ENCODE measurements at regions not wholly inside any gene's neighbourhood (a gene's known extent, or its start where the extent isn't known, plus 50 kb on each side); places are given as distances from the start of the nearest gene placed in this dataset.

GRCh38 chr2:147600646-147601045, 244.2 kb upstream of the ACVR2A start:
- ATAC-seq (no peak), DNase-seq (ENCODE audit: low read depth, low spot score) (no peak)
- intact Hi-C loops (cut with micrococcal nuclease), result no loop called here
- no peak overlapping the region for H3K9ac ChIP-seq (ENCODE audit: low read length)
- ChIA-PET CTCF (no interaction called here), POLR2A (no interaction called here), RAD21 (ENCODE audit: low non-redundant PET in 1 of 2, low total read pairs in 2 of 2, uncharacterized antibody in 2 of 2, unreplicated experiment in 2 of 2) (no interaction called here)
- no peak overlapping the region for H3K27ac ChIP-seq (ENCODE audit: low read depth, low read length)
- no peaks in the 10 kb centered on the region for H4K20me1 ChIP-seq (ENCODE audit: insufficient read depth)
- BruUV-seq (replicated peaks), result no TSS peak
- no peaks in the 10 kb centered on the region for H3K4me1 ChIP-seq (ENCODE audit: control insufficient read depth in 1 of 2, insufficient read depth in 2 of 2, low read length in 2 of 2)
- no peaks in the 10 kb centered on the region for H3K79me2 ChIP-seq (ENCODE audit: insufficient read depth, low read length)
- no peaks in the 10 kb centered on the region for H3K9me3 ChIP-seq (ENCODE audit: control insufficient read depth in 1 of 2, insufficient read depth in 1 of 2, low read depth in 1 of 2, low read length in 2 of 2)
- no peaks in the 10 kb centered on the region for H3K27me3 ChIP-seq (ENCODE audit: insufficient read depth, low read length)
- no peak for TF ChIP-seq REST (IDR thresholded peaks at IDR 0.05; ENCODE audit: low read depth)
- no peak for TF ChIP-seq SP1 (IDR thresholded peaks at IDR 0.05; ENCODE audit: low read depth)
- no peak for TF ChIP-seq CEBPB (IDR thresholded peaks at IDR 0.05; ENCODE audit: low read depth)
- no peak overlapping the region for H3K4me2 ChIP-seq (ENCODE audit: low read length)
- H3K4me3 ChIP-seq (replicated peaks in 1 of 2; ENCODE audit: low read depth in 1 of 2, low read length in 2 of 2), result no peak overlapping the region
- H3K9me2 ChIP-seq (ENCODE audit: insufficient read depth), result no peaks in the 10 kb centered on the region
- H2AFZ ChIP-seq (ENCODE audit: low read depth, low read length, poor library complexity, severe bottlenecking), result no peak overlapping the region
- no peaks in the 10 kb centered on the region for H3K36me3 ChIP-seq (ENCODE audit: control insufficient read depth in 1 of 2, insufficient read depth in 2 of 2, low read length in 2 of 2)

GRCh38 chr2:147600223-147600622, 244.6 kb upstream of the ACVR2A start:
- no peak overlapping the region for H3K4me3 ChIP-seq (replicated peaks in 1 of 2; ENCODE audit: low read depth in 1 of 2, low read length in 2 of 2)
- no peaks in the 10 kb centered on the region for H3K27me3 ChIP-seq (ENCODE audit: insufficient read depth, low read length)
- CTCF ChIA-PET, result no interaction called here
- H3K4me1 ChIP-seq (ENCODE audit: control insufficient read depth in 1 of 2, insufficient read depth in 2 of 2, low read length in 2 of 2), result no peaks in the 10 kb centered on the region
- no peaks in the 10 kb centered on the region for H3K9me2 ChIP-seq (ENCODE audit: insufficient read depth)
- H3K9ac ChIP-seq (ENCODE audit: low read length), result no peak overlapping the region
- POLR2A ChIA-PET, result no interaction called here
- DNase-seq (ENCODE audit: low read depth, low spot score) (no peak), ATAC-seq (no peak)
- no peaks in the 10 kb centered on the region for H3K36me3 ChIP-seq (ENCODE audit: control insufficient read depth in 1 of 2, insufficient read depth in 2 of 2, low read length in 2 of 2)
- BruUV-seq (replicated peaks), result no TSS peak
- H2AFZ ChIP-seq (ENCODE audit: low read depth, low read length, poor library complexity, severe bottlenecking), result no peak overlapping the region
- H3K9me3 ChIP-seq (ENCODE audit: control insufficient read depth in 1 of 2, insufficient read depth in 1 of 2, low read depth in 1 of 2, low read length in 2 of 2), result no peaks in the 10 kb centered on the region
- H3K4me2 ChIP-seq (ENCODE audit: low read length), result no peak overlapping the region
- H4K20me1 ChIP-seq (ENCODE audit: insufficient read depth), result no peaks in the 10 kb centered on the region
- H3K27ac ChIP-seq (ENCODE audit: low read depth, low read length), result no peak overlapping the region
- intact Hi-C loops (cut with micrococcal nuclease), result no loop called here
- no peaks in the 10 kb centered on the region for H3K79me2 ChIP-seq (ENCODE audit: insufficient read depth, low read length)
- RAD21 ChIA-PET (ENCODE audit: low non-redundant PET in 1 of 2, low total read pairs in 2 of 2, uncharacterized antibody in 2 of 2, unreplicated experiment in 2 of 2), result no interaction called here
- TF ChIP-seq ELF1 (IDR thresholded peaks at IDR 0.05; ENCODE audit: borderline replicate concordance, low read depth) (no peak), CEBPB (IDR thresholded peaks at IDR 0.05; ENCODE audit: low read depth) (no peak), EGR1 (IDR thresholded peaks at IDR 0.05; ENCODE audit: low read depth) (no peak), CBX3 (IDR thresholded peaks at IDR 0.05; ENCODE audit: low read depth) (no peak), SRF (IDR thresholded peaks at IDR 0.05; ENCODE audit: low read depth) (no peak), CTCF (IDR thresholded peaks at IDR 0.05 in 2 of 3, conservative IDR thresholded peaks at IDR 0.05 in 1 of 3; ENCODE audit: borderline replicate concordance in 1 of 3, insufficient read depth in 1 of 3, low read depth in 2 of 3, low read length in 2 of 3) (no peak), ATF3 (IDR thresholded peaks at IDR 0.05) (no peak), EZH2phosphoT487 (IDR thresholded peaks at IDR 0.05; ENCODE audit: borderline replicate concordance) (no peak), REST (IDR thresholded peaks at IDR 0.05; ENCODE audit: low read depth) (no peak), RAD21 (IDR thresholded peaks at IDR 0.05; ENCODE audit: low read depth) (no peak), ZFX (IDR thresholded peaks at IDR 0.05) (no peak), POLR2A (IDR thresholded peaks at IDR 0.05; ENCODE audit: borderline replicate concordance, extremely low read depth, insufficient read depth, insufficient read length) (no peak)
